ENCODE measurements at regions not wholly inside any gene's neighbourhood (a gene's known extent, or its start where the extent isn't known, plus 50 kb on each side); places are given as distances from the start of the nearest gene placed in this dataset.

GRCh38 chr18:76720683-76721082, 101.7 kb upstream of the ZNF236 start:
- no peak for TF ChIP-seq ELF1 (IDR thresholded peaks at IDR 0.05; ENCODE audit: borderline replicate concordance, low read depth)
- TF ChIP-seq CTCF (IDR thresholded peaks at IDR 0.05 in 2 of 3, conservative IDR thresholded peaks at IDR 0.05 in 1 of 3; ENCODE audit: borderline replicate concordance in 1 of 3, insufficient read depth in 1 of 3, low read depth in 2 of 3, low read length in 2 of 3): no peak
- TF ChIP-seq FOSL1 (IDR thresholded peaks at IDR 0.05; ENCODE audit: low read depth): no peak
- TF ChIP-seq POLR2A (IDR thresholded peaks at IDR 0.05; ENCODE audit: borderline replicate concordance, extremely low read depth, insufficient read depth, insufficient read length): no peak
- no peak for TF ChIP-seq EZH2phosphoT487 (IDR thresholded peaks at IDR 0.05; ENCODE audit: borderline replicate concordance)
- no peak for TF ChIP-seq ZNF274 (IDR thresholded peaks at IDR 0.05; ENCODE audit: low read depth, low read length)
- TF ChIP-seq RAD21 (IDR thresholded peaks at IDR 0.05; ENCODE audit: low read depth): no peak
- no peak for TF ChIP-seq SIN3A (IDR thresholded peaks at IDR 0.05; ENCODE audit: low read depth)
- TF ChIP-seq TCF7L2 (IDR thresholded peaks at IDR 0.05; ENCODE audit: borderline replicate concordance, extremely low read depth, insufficient read depth, insufficient read length): no peak
- no peak for TF ChIP-seq POLR2AphosphoS5 (IDR thresholded peaks at IDR 0.05; ENCODE audit: low read depth, low read length)
- TF ChIP-seq SRF (IDR thresholded peaks at IDR 0.05; ENCODE audit: low read depth): no peak
- no peak for TF ChIP-seq JUND (IDR thresholded peaks at IDR 0.05)
- no peak for TF ChIP-seq SP1 (IDR thresholded peaks at IDR 0.05; ENCODE audit: low read depth)
- TF ChIP-seq EGR1 (IDR thresholded peaks at IDR 0.05; ENCODE audit: low read depth): no peak

Measured in HCT116 (cell line).